HG03571 (cell line): ENCODE measurements at regions not wholly inside any gene's neighbourhood (a gene's known extent, or its start where the extent isn't known, plus 50 kb on each side); places are given as distances from the start of the nearest gene placed in this dataset.

Experiments
- ATAC-seq: cut with Tn5 transposase; IDR thresholded peaks from one replicate; pipeline ENCODE4 v1.9.1; 2021; ENCODE audit not compliant: unreplicated experiment

GRCh38 chr6:65818576-65818975 lies 111.5 kb upstream of the EYS start:
- no peak for ATAC-seq

- ATAC-seq = no peak
Measured at GRCh38 chr6:65816991-65817390, 110.0 kb upstream of the EYS start.

GRCh38 chr6:65814071-65814470 lies 107.0 kb upstream of the EYS start:
- ATAC-seq = no peak

- no peak for ATAC-seq
Measured at GRCh38 chr6:65803186-65803585, 96.2 kb upstream of the EYS start.

- no peak for ATAC-seq
Measured at GRCh38 chr6:65799389-65799788, 92.4 kb upstream of the EYS start.

- no peak for ATAC-seq
Measured at GRCh38 chr6:65798280-65799014, 91.4 kb upstream of the EYS start.

- ATAC-seq = no peak
Measured at GRCh38 chr6:65790666-65791065, 83.6 kb upstream of the EYS start.

- ATAC-seq = no peak
Measured at GRCh38 chr6:65787787-65788186, 80.8 kb upstream of the EYS start.

GRCh38 chr6:65786815-65787214 lies 79.8 kb upstream of the EYS start:
- ATAC-seq = no peak

- no peak for ATAC-seq
Measured at GRCh38 chr6:65780691-65781090, 73.7 kb upstream of the EYS start.

GRCh38 chr6:65776332-65776731 lies 69.3 kb upstream of the EYS start:
- no peak for ATAC-seq

- no peak for ATAC-seq
Measured at GRCh38 chr6:65771946-65772345, 64.9 kb upstream of the EYS start.

GRCh38 chr6:65761890-65762289 lies 54.9 kb upstream of the EYS start:
- ATAC-seq = no peak

- ATAC-seq = no peak
Measured at GRCh38 chr6:65760285-65760684, 53.3 kb upstream of the EYS start.
